Prostate gland (tissue), 2 donors: ENCODE measurements at regions not wholly inside any gene's neighbourhood (a gene's known extent, or its start where the extent isn't known, plus 50 kb on each side); places are given as distances from the start of the nearest gene placed in this dataset.

Source experiments
- DNase-seq: peaks from one replicate; pipeline ENCODE4 v3.0.0-alpha.2; 2019; ENCODE audit warnings: low spot score
- H3K27ac ChIP-seq, 2 donors: fragments of 200-600 bp; sonication (generic); 2 replicates each; pipeline ENCODE4 v1.5.1; 2017 to 2019
- H3K27me3 ChIP-seq: fragments of 200-600 bp; sonication (generic); replicated peaks from 2 replicates; pipeline ENCODE4 v1.5.1; 2019; ENCODE audit not compliant: insufficient read depth
- H3K36me3 ChIP-seq, 2 donors: fragments of 200-600 bp; sonication (generic); 1 replicate in 1 of 2; 2 replicates in 1 of 2; pipeline versions ENCODE4 v1.5.1 to v1.8.1; 2017 to 2019
- H3K4me1 ChIP-seq: fragments of 200-600 bp; sonication (generic); replicated peaks from 2 replicates; pipeline ENCODE4 v1.5.1; 2019
- H3K4me3 ChIP-seq, 2 donors: fragments of 200-600 bp; sonication (generic); 2 replicates each; pipeline ENCODE4 v1.5.1; 2017 to 2019
- H3K9me3 ChIP-seq: fragments of 200-600 bp; sonication (generic); 2 replicates; pipeline ENCODE4 v1.5.1; 2017
- CTCF ChIP-seq, 4 experiments: fragments of 200-600 bp in 2 of 4; fragments of 450-650 bp in 2 of 4; sonication (generic) in 2 of 4; IDR thresholded peaks; 1 replicate in 3 of 4; 2 replicates in 1 of 4; pipeline ENCODE4 v1.5.1; 2016 to 2019; ENCODE audit warnings: antibody characterized with exemption in 4 of 4, mild to moderate bottlenecking in 2 of 4, moderate library complexity in 2 of 4
- POLR2A ChIP-seq: fragments of 450-650 bp; IDR thresholded peaks from one replicate; pipeline ENCODE4 v1.6.1; 2016; ENCODE audit warnings: antibody characterized with exemption, mild to moderate bottlenecking
- POLR2AphosphoS5 ChIP-seq: sonication (generic); formaldehyde crosslinking; IDR thresholded peaks from one replicate; pipeline ENCODE4 v1.6.1; 2017; ENCODE audit warnings: antibody characterized with exemption
- WGBS: methylation state at CpG from one replicate; pipeline ENCODE4 v1.1.5; 2018; 5-methylcytosine and 5-hydroxymethylcytosine counted together
- intact Hi-C: fragments of 100-400 bp; cut with DNase I; formaldehyde crosslinking; loops from one replicate; pipeline ENCODE4 v1.14.2; 2022

GRCh38 chr18:57957210-57957609 lies 86.8 kb upstream of the NEDD4L start:
- no peaks in the 10 kb centered on the region for H3K9me3 ChIP-seq
- H3K4me1 ChIP-seq: no peaks in the 10 kb centered on the region
- no peaks in the 10 kb centered on the region for H3K27me3 ChIP-seq
- intact Hi-C loops: no loop called here
- H3K4me3 ChIP-seq: no peak overlapping the region
- no peaks in the 10 kb centered on the region for H3K36me3 ChIP-seq
- TF ChIP-seq CTCF (IDR thresholded peaks at IDR 0.05) (no peak), POLR2A (no peak)
- WGBS: 89% methylated on average over 3 of the region's 3 CpGs
- H3K27ac ChIP-seq: no peak overlapping the region
- DNase-seq: no peak

DNA sequence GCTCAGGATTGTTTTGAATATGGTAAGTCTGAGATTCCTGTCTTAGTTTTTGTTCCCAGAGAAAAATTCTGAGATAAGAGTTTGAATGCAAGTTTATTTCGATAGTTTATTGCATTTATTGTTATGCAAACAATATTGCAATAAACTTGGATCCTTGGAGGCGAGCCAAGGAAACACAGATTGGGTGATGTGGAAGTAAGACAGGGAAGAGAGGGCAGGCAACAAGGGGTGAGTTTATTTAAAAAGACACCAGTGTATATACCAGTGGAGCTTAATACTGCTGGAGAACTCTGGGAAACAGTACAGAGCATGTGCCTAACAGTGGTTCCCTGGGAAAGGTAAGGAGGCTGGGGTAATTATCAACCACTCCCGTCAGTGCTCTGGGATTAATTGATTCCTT lies 87.5 kb upstream of the NEDD4L start:
- Histone ChIP-seq H3K36me3 (no peaks in the 10 kb centered on the region), H3K4me3 (no peak overlapping the region), H3K9me3 (no peaks in the 10 kb centered on the region), H3K4me1 (no peaks in the 10 kb centered on the region), H3K27ac (no peak overlapping the region), H3K27me3 (no peaks in the 10 kb centered on the region)
- DNase-seq: no peak
- no peak for TF ChIP-seq CTCF (IDR thresholded peaks at IDR 0.05)
- no peak for TF ChIP-seq POLR2AphosphoS5
- 66% methylated on average over 3 of the region's 3 CpGs for WGBS
- intact Hi-C loops: no loop called here

DNA sequence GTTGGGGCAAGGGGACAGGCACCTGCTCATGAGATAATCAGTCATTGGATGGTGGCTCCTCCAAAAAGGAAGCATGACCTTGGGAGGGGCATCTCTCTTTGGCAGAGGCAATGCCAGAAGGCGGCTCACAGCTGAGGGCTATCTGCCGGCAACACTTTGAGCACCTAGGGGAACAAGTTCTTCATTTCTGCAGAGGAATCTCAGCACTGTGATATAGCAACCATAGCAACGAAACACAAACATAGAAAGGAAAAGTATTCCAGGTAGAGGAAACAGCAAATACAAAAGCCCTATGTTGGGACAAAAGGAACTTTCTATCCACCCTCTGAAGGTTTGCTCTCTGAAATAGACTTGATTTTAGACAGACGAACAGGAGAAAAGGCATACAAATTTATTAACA lies 89.1 kb upstream of the NEDD4L start:
- no peak for DNase-seq
- Histone ChIP-seq H3K9me3 (no peaks in the 10 kb centered on the region), H3K27ac (no peak overlapping the region), H3K4me3 (no peak overlapping the region), H3K27me3 (no peaks in the 10 kb centered on the region), H3K4me1 (no peaks in the 10 kb centered on the region), H3K36me3 (no peaks in the 10 kb centered on the region)
- 66% methylated on average over 4 of the region's 4 CpGs for WGBS
- intact Hi-C loops: no loop called here
- TF ChIP-seq CTCF (IDR thresholded peaks at IDR 0.05) (no peak), POLR2A (no peak), POLR2AphosphoS5 (no peak)

DNA sequence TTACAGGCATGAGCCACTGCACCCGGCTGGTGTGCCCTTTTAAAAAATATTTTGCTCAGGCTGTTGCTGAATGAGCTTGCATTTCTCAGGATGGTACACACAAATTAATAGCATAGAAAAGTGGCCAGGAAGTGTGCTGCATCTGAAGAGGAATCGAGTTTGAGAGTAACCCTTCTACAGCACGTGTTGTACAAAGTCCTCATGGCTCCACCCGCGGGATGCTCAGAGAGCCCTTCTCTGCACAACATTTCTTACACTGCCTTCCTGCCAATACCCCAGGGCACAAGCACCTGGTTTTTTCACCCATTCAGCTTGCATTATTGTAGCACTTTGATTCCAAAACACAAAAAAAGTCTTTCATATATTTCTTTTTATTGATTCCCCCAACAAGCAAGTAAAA lies 90.1 kb upstream of the NEDD4L start:
- H3K4me1 ChIP-seq: no peaks in the 10 kb centered on the region
- H3K36me3 ChIP-seq: no peaks in the 10 kb centered on the region
- no peak overlapping the region for H3K27ac ChIP-seq
- DNase-seq: no peak
- no peak overlapping the region for H3K4me3 ChIP-seq
- intact Hi-C loops: no loop called here
- H3K9me3 ChIP-seq: no peaks in the 10 kb centered on the region
- 76% methylated on average over 5 of the region's 5 CpGs for WGBS
- TF ChIP-seq POLR2AphosphoS5 (no peak), POLR2A (no peak), CTCF (IDR thresholded peaks at IDR 0.05) (no peak)
- H3K27me3 ChIP-seq: no peaks in the 10 kb centered on the region

GRCh38 chr18:57951999-57952774 lies 91.8 kb upstream of the NEDD4L start:
- H3K36me3 ChIP-seq: no peaks in the 10 kb centered on the region
- no peaks in the 10 kb centered on the region for H3K4me1 ChIP-seq
- H3K27ac ChIP-seq: no peak overlapping the region
- 44% methylated on average over 10 of the region's 10 CpGs for WGBS
- no peaks in the 10 kb centered on the region for H3K9me3 ChIP-seq
- no peak overlapping the region for H3K4me3 ChIP-seq
- intact Hi-C loops: no loop called here
- DNase-seq: no peak
- TF ChIP-seq POLR2A (no peak), CTCF (IDR thresholded peaks at IDR 0.05) (no peak), POLR2AphosphoS5 (no peak)
- no peaks in the 10 kb centered on the region for H3K27me3 ChIP-seq
